GM23338 (cell line): ENCODE measurements at regions not wholly inside any gene's neighbourhood (a gene's known extent, or its start where the extent isn't known, plus 50 kb on each side); places are given as distances from the start of the nearest gene placed in this dataset.

Experiments used
- ATAC-seq: fragments of 200-7000 bp; cut with Tn5 transposase; 3 replicates; pipeline ENCODE4 v1.9.1; 2020
- DNase-seq: peaks from one replicate; pipeline ENCODE4 v3.0.0-alpha.2; 2015; ENCODE audit warnings: low spot score
- H2AFZ ChIP-seq: fragments of 200-600 bp; sonication (generic); 2 replicates; pipeline ENCODE4 v1.8.0; 2016; ENCODE audit warnings: antibody characterized with exemption, mild to moderate bottlenecking, moderate library complexity
- H3F3A ChIP-seq: fragments of 200-600 bp; sonication (generic); replicated peaks from 2 replicates; pipeline ENCODE4 v1.8.0; 2017; ENCODE audit warnings: antibody characterized with exemption, mixed run types, low read depth
- H3K27ac ChIP-seq: fragments of 200-600 bp; sonication (generic); 2 replicates; pipeline ENCODE4 v1.6.1; 2016; ENCODE audit warnings: low read depth
- H3K27me3 ChIP-seq: fragments of 200-600 bp; sonication (generic); 2 replicates; pipeline ENCODE4 v1.8.0; 2016; ENCODE audit warnings: mild to moderate bottlenecking, mixed run types, moderate library complexity; ENCODE audit not compliant: insufficient read depth
- H3K36me3 ChIP-seq: fragments of 200-600 bp; sonication (generic); 2 replicates; pipeline ENCODE4 v1.8.0; 2016; ENCODE audit warnings: mild to moderate bottlenecking; ENCODE audit not compliant: insufficient read depth
- H3K4me1 ChIP-seq: fragments of 200-600 bp; sonication (generic); 2 replicates; pipeline ENCODE4 v1.8.0; 2016; ENCODE audit warnings: mild to moderate bottlenecking, moderate library complexity; ENCODE audit not compliant: insufficient read depth
- H3K4me2 ChIP-seq: fragments of 200-600 bp; sonication (generic); 2 replicates; pipeline ENCODE4 v1.7.1; 2017; ENCODE audit warnings: mixed run types
- H3K4me3 ChIP-seq: fragments of 200-600 bp; sonication (generic); 2 replicates; pipeline ENCODE4 v1.6.1; 2016; ENCODE audit warnings: mixed run types
- H3K79me2 ChIP-seq: fragments of 200-600 bp; sonication (generic); replicated peaks from 2 replicates; pipeline ENCODE4 v1.8.0; 2017; ENCODE audit warnings: mild to moderate bottlenecking; ENCODE audit not compliant: insufficient read depth
- H3K9me2 ChIP-seq: fragments of 200-600 bp; sonication (generic); 2 replicates; pipeline ENCODE4 v1.8.0; 2017; ENCODE audit not compliant: insufficient read depth
- H4K20me1 ChIP-seq: fragments of 200-600 bp; sonication (generic); replicated peaks from 2 replicates; pipeline ENCODE4 v1.8.0; 2017; ENCODE audit warnings: mild to moderate bottlenecking; ENCODE audit not compliant: insufficient read depth
- H3K27ac Mint-ChIP-seq: 2 replicates; pipeline ENCODE4 v1.8.0; 2020; ENCODE audit warnings: inconsistent platforms, mild to moderate bottlenecking, moderate library complexity, mixed read lengths
- H3K27me3 Mint-ChIP-seq: 3 replicates; pipeline ENCODE4 v1.8.0; 2022; ENCODE audit warnings: low read depth, mild to moderate bottlenecking, moderate library complexity, mixed read lengths, inconsistent platforms; ENCODE audit not compliant: insufficient read depth, poor library complexity
- H3K36me3 Mint-ChIP-seq: 3 replicates; pipeline ENCODE4 v1.8.0; 2021; ENCODE audit warnings: low read depth, mild to moderate bottlenecking, inconsistent platforms, moderate library complexity, mixed read lengths
- H3K4me1 Mint-ChIP-seq: 3 replicates; pipeline ENCODE4 v1.8.0; 2020; ENCODE audit warnings: mild to moderate bottlenecking, inconsistent platforms, mixed read lengths
- H3K4me3 Mint-ChIP-seq: 3 replicates; pipeline ENCODE4 v1.8.0; 2021; ENCODE audit warnings: moderate library complexity, mild to moderate bottlenecking, inconsistent platforms, mixed read lengths
- H3K9me3 Mint-ChIP-seq: 3 replicates; pipeline ENCODE4 v1.8.0; 2020; ENCODE audit warnings: moderate library complexity, mild to moderate bottlenecking, inconsistent platforms, mixed read lengths
- CREB1 ChIP-seq: fragments of 250-450 bp; sonication (Bioruptor Pico); IDR thresholded peaks from 2 replicates; pipeline ENCODE4 v1.5.0; 2020; ENCODE audit warnings: low read depth, mild to moderate bottlenecking, moderate library complexity
- EZH2 ChIP-seq: fragments of 200-600 bp; sonication (generic); IDR thresholded peaks from one replicate; pipeline ENCODE4 v1.8.0; 2017; ENCODE audit warnings: antibody characterized with exemption, mild to moderate bottlenecking, low read depth; ENCODE audit not compliant: unreplicated experiment
- POLR2AphosphoS5 ChIP-seq: IDR thresholded peaks from 2 replicates; pipeline ENCODE4 v1.6.1; 2016; ENCODE audit warnings: antibody characterized with exemption, low read depth
- ZNF114 ChIP-seq: fragments of 250-450 bp; sonication (Bioruptor Pico); IDR thresholded peaks from 2 replicates; pipeline ENCODE4 v1.5.0; 2020; ENCODE audit warnings: mild to moderate bottlenecking, moderate library complexity
- TF ChIP-seq, protein P1 (sequence below): fragments of 250-450 bp; sonication (Bioruptor Pico); IDR thresholded peaks from 2 replicates; pipeline ENCODE4 v1.5.0; 2020; ENCODE audit warnings: mild to moderate bottlenecking, moderate library complexity
- TF ChIP-seq, protein P2 (sequence below), 2 experiments: fragments of 200-600 bp in 1 of 2; sonication (generic) in 1 of 2; conservative IDR thresholded peaks; 2 replicates each; pipeline versions ENCODE4 v1.5.1 to v1.6.1; 2016 to 2017; ENCODE audit warnings: antibody characterized with exemption in 2 of 2, low read depth in 2 of 2, mild to moderate bottlenecking in 2 of 2, moderate library complexity in 1 of 2

DNA sequence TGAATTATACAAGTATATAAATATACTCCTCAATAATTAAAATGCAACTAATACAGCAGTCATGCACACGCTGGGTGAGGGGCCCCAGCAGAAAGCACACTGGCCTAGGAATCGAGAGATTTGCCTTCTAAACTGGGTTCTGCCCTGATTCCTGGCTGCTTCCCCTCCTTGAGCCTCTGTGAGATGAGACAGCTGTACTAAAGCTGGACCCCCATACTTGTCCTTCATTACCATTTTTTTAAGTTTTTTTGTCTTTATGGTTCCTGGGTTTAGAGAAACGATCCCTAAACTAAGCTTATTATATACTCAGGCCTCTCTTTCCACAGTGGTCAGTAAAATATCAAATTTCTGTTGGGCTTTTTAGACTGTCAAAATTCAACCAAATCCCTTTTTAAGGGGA, 195.1 kb upstream of the DYNLRB2 start (continued):
- TF ChIP-seq, protein P1, sequence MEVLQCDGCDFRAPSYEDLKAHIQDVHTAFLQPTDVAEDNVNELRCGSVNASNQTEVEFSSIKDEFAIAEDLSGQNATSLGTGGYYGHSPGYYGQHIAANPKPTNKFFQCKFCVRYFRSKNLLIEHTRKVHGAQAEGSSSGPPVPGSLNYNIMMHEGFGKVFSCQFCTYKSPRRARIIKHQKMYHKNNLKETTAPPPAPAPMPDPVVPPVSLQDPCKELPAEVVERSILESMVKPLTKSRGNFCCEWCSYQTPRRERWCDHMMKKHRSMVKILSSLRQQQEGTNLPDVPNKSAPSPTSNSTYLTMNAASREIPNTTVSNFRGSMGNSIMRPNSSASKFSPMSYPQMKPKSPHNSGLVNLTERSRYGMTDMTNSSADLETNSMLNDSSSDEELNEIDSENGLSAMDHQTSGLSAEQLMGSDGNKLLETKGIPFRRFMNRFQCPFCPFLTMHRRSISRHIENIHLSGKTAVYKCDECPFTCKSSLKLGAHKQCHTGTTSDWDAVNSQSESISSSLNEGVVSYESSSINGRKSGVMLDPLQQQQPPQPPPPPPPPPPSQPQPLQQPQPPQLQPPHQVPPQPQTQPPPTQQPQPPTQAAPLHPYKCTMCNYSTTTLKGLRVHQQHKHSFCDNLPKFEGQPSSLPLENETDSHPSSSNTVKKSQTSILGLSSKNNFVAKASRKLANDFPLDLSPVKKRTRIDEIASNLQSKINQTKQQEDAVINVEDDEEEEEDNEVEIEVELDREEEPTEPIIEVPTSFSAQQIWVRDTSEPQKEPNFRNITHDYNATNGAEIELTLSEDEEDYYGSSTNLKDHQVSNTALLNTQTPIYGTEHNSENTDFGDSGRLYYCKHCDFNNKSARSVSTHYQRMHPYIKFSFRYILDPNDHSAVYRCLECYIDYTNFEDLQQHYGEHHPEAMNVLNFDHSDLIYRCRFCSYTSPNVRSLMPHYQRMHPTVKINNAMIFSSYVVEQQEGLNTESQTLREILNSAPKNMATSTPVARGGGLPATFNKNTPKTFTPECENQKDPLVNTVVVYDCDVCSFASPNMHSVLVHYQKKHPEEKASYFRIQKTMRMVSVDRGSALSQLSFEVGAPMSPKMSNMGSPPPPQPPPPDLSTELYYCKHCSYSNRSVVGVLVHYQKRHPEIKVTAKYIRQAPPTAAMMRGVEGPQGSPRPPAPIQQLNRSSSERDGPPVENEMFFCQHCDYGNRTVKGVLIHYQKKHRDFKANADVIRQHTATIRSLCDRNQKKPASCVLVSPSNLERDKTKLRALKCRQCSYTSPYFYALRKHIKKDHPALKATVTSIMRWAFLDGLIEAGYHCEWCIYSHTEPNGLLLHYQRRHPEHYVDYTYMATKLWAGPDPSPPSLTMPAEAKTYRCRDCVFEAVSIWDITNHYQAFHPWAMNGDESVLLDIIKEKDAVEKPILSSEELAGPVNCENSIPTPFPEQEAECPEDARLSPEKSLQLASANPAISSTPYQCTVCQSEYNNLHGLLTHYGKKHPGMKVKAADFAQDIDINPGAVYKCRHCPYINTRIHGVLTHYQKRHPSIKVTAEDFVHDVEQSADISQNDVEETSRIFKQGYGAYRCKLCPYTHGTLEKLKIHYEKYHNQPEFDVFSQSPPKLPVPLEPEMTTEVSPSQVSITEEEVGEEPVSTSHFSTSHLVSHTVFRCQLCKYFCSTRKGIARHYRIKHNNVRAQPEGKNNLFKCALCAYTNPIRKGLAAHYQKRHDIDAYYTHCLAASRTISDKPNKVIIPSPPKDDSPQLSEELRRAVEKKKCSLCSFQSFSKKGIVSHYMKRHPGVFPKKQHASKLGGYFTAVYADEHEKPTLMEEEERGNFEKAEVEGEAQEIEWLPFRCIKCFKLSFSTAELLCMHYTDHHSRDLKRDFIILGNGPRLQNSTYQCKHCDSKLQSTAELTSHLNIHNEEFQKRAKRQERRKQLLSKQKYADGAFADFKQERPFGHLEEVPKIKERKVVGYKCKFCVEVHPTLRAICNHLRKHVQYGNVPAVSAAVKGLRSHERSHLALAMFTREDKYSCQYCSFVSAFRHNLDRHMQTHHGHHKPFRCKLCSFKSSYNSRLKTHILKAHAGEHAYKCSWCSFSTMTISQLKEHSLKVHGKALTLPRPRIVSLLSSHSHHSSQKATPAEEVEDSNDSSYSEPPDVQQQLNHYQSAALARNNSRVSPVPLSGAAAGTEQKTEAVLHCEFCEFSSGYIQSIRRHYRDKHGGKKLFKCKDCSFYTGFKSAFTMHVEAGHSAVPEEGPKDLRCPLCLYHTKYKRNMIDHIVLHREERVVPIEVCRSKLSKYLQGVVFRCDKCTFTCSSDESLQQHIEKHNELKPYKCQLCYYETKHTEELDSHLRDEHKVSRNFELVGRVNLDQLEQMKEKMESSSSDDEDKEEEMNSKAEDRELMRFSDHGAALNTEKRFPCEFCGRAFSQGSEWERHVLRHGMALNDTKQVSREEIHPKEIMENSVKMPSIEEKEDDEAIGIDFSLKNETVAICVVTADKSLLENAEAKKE (CRISPR knock-in tag): no peak
- no peak for TF ChIP-seq CREB1

DNA sequence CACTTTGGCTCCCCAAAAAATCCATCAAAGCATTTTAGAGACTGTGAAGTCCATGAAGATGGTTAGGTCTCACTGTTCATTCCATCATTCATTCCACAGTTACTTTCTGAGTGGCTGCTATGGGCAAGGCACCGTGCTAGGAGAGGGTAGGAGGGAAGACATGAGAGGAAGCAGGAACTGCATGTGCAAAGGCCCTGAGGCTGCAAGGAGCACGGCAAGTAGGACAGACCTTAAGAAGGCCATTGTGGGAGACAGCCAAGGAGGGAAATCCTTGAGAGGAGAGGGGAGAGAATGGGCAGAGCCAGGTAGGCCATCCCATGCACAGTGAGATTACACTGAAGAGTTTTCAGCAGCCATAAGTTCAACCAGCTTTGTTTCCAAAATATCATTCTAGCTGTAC, 196.2 kb upstream of the DYNLRB2 start:
- ATAC-seq (no peak), DNase-seq (no peak)
- Histone ChIP-seq H3K27me3 (no peaks in the 10 kb centered on the region), H4K20me1 (no peaks in the 10 kb centered on the region), H2AFZ (no peak overlapping the region), H3K4me1 (no peaks in the 10 kb centered on the region), H3K9me2 (no peaks in the 10 kb centered on the region; the same call in 1 of the 2 replicates), H3K79me2 (no peaks in the 10 kb centered on the region), H3K4me2 (no peak overlapping the region), H3F3A (no peaks in the 10 kb centered on the region), H3K4me3 (no peak overlapping the region), H3K36me3 (no peaks in the 10 kb centered on the region), H3K27ac (no peak overlapping the region)
- H3K27me3 Mint-ChIP-seq: peaks cover 4% of the 10 kb centered on the region
- H3K4me3 Mint-ChIP-seq: no peak overlapping the region
- H3K9me3 Mint-ChIP-seq: no peaks in the 10 kb centered on the region
- peaks cover 4% of the 10 kb centered on the region; the same call in 2 of the 3 replicates for H3K4me1 Mint-ChIP-seq
- no peak overlapping the region for H3K27ac Mint-ChIP-seq
- no peaks in the 10 kb centered on the region for H3K36me3 Mint-ChIP-seq
- TF ChIP-seq CREB1: no peak
- TF ChIP-seq, protein P2, sequence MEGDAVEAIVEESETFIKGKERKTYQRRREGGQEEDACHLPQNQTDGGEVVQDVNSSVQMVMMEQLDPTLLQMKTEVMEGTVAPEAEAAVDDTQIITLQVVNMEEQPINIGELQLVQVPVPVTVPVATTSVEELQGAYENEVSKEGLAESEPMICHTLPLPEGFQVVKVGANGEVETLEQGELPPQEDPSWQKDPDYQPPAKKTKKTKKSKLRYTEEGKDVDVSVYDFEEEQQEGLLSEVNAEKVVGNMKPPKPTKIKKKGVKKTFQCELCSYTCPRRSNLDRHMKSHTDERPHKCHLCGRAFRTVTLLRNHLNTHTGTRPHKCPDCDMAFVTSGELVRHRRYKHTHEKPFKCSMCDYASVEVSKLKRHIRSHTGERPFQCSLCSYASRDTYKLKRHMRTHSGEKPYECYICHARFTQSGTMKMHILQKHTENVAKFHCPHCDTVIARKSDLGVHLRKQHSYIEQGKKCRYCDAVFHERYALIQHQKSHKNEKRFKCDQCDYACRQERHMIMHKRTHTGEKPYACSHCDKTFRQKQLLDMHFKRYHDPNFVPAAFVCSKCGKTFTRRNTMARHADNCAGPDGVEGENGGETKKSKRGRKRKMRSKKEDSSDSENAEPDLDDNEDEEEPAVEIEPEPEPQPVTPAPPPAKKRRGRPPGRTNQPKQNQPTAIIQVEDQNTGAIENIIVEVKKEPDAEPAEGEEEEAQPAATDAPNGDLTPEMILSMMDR (conservative IDR thresholded peaks at IDR 0.05; ENCODE audit: low read depth in 2 of 2): no peak
- no peak for TF ChIP-seq POLR2AphosphoS5
- TF ChIP-seq EZH2: no peak
- TF ChIP-seq, protein P1 (CRISPR knock-in tag): no peak
- no peak for TF ChIP-seq ZNF114 (CRISPR knock-in tag)
